ENCODE measurements at regions not wholly inside any gene's neighbourhood (a gene's known extent, or its start where the extent isn't known, plus 50 kb on each side); places are given as distances from the start of the nearest gene placed in this dataset.

- TF ChIP-seq EZH2 (IDR thresholded peaks at IDR 0.05): no peak
- TF ChIP-seq POLR2AphosphoS5 (IDR thresholded peaks at IDR 0.05; ENCODE audit: borderline replicate concordance, low read depth, low read length): no peak
Observed at GRCh38 chr6:5938934-5939333, 67.8 kb downstream of the NRN1 start.
